Trophoblast cell (in vitro differentiated cells and primary cell): ENCODE measurements at regions not wholly inside any gene's neighbourhood (a gene's known extent, or its start where the extent isn't known, plus 50 kb on each side); places are given as distances from the start of the nearest gene placed in this dataset.

ENCODE experiments used
- DNase-seq, 2 donors: peaks; one replicate each; pipeline ENCODE4 v3.0.0-alpha.2; 2016
- H2AFZ ChIP-seq: 2 replicates; pipeline ENCODE4 v1.6.1; 2013; ENCODE audit warnings: low read length, moderate library complexity, mild to moderate bottlenecking; ENCODE audit not compliant: insufficient read depth, poor library complexity
- H2AK5ac ChIP-seq: 2 replicates; pipeline ENCODE4 v1.6.1; 2013; ENCODE audit warnings: mild to moderate bottlenecking, low read length
- H2BK120ac ChIP-seq: 2 replicates; pipeline ENCODE4 v1.6.1; 2013; ENCODE audit warnings: low read length, mild to moderate bottlenecking, moderate library complexity; ENCODE audit not compliant: insufficient read depth, poor library complexity
- H2BK12ac ChIP-seq: 2 replicates; pipeline ENCODE4 v1.6.1; 2013; ENCODE audit warnings: mild to moderate bottlenecking, low read length, moderate library complexity
- H2BK5ac ChIP-seq: 2 replicates; pipeline ENCODE4 v1.6.1; 2013; ENCODE audit warnings: low read length, low read depth, moderate library complexity, mild to moderate bottlenecking; ENCODE audit not compliant: poor library complexity
- H3K14ac ChIP-seq: 2 replicates; pipeline ENCODE4 v1.6.1; 2013; ENCODE audit warnings: mild to moderate bottlenecking, low read length
- H3K18ac ChIP-seq: 2 replicates; pipeline ENCODE4 v1.6.1; 2013; ENCODE audit warnings: mild to moderate bottlenecking, low read length
- H3K23ac ChIP-seq: 2 replicates; pipeline ENCODE4 v1.6.1; 2013; ENCODE audit warnings: low read length
- H3K27ac ChIP-seq: 2 replicates; pipeline ENCODE4 v1.5.1; 2013; ENCODE audit warnings: low read depth, mild to moderate bottlenecking, inconsistent platforms, low read length, moderate library complexity
- H3K27me3 ChIP-seq: 2 replicates; pipeline ENCODE4 v1.6.1; 2013; ENCODE audit warnings: inconsistent platforms, mild to moderate bottlenecking, low read length, moderate library complexity; ENCODE audit not compliant: insufficient read depth
- H3K36me3 ChIP-seq, 2 experiments: 1 replicate in 1 of 2; 2 replicates in 1 of 2; pipeline ENCODE4 v1.6.1; 2013; ENCODE audit warnings: low read length in 2 of 2, mild to moderate bottlenecking in 2 of 2, moderate library complexity in 1 of 2; ENCODE audit not compliant: insufficient read depth in 2 of 2, control insufficient read depth in 1 of 2
- H3K4ac ChIP-seq: 2 replicates; pipeline ENCODE4 v1.6.1; 2013; ENCODE audit warnings: low read depth, mild to moderate bottlenecking, low read length, moderate library complexity
- H3K4me1 ChIP-seq, 2 experiments: 1 replicate in 1 of 2; 2 replicates in 1 of 2; pipeline ENCODE4 v1.6.1; 2013; ENCODE audit warnings: low read length in 2 of 2, mild to moderate bottlenecking in 2 of 2, moderate library complexity in 1 of 2; ENCODE audit not compliant: insufficient read depth in 2 of 2, control insufficient read depth in 1 of 2
- H3K4me2 ChIP-seq: 2 replicates; pipeline ENCODE4 v1.6.1; 2013; ENCODE audit warnings: inconsistent platforms, mild to moderate bottlenecking, low read length, moderate library complexity
- H3K4me3 ChIP-seq: 2 replicates; pipeline ENCODE4 v1.5.1; 2013; ENCODE audit warnings: mild to moderate bottlenecking, low read depth, low read length, inconsistent platforms
- H3K79me1 ChIP-seq: one replicate; pipeline ENCODE4 v1.6.1; 2013; ENCODE audit warnings: low read length
- H3K79me2 ChIP-seq: 2 replicates; pipeline ENCODE4 v1.6.1; 2013; ENCODE audit warnings: low read length, mild to moderate bottlenecking; ENCODE audit not compliant: control insufficient read depth, insufficient read depth, poor library complexity
- H3K9ac ChIP-seq: 2 replicates; pipeline ENCODE4 v1.6.1; 2013; ENCODE audit warnings: mild to moderate bottlenecking, low read length
- H3K9me3 ChIP-seq: 2 replicates; pipeline ENCODE4 v1.6.1; 2013; ENCODE audit warnings: low read depth, mild to moderate bottlenecking, control low read depth, inconsistent platforms, low read length; ENCODE audit not compliant: insufficient read depth
- H4K12ac ChIP-seq: 2 replicates; pipeline ENCODE4 v1.6.1; 2013; ENCODE audit warnings: low read depth, mild to moderate bottlenecking, low read length, moderate library complexity
- H4K8ac ChIP-seq: 2 replicates; pipeline ENCODE4 v1.6.1; 2013; ENCODE audit warnings: low read depth, mild to moderate bottlenecking, low read length, moderate library complexity
- H4K91ac ChIP-seq: one replicate; pipeline ENCODE4 v1.6.1; 2013; ENCODE audit warnings: low read depth, mild to moderate bottlenecking, low read length, moderate library complexity
- WGBS: extraction: QIAGEN DNeasy Blood & Tissue Kit; methylation state at CpG from one replicate; pipeline ENCODE4 v1.1.7; 2013; ENCODE audit warnings: missing lambda C conversion rate; ENCODE audit not compliant: insufficient read length, insufficient coverage; ENCODE audit errors: extremely low coverage; 5-methylcytosine and 5-hydroxymethylcytosine counted together

DNA sequence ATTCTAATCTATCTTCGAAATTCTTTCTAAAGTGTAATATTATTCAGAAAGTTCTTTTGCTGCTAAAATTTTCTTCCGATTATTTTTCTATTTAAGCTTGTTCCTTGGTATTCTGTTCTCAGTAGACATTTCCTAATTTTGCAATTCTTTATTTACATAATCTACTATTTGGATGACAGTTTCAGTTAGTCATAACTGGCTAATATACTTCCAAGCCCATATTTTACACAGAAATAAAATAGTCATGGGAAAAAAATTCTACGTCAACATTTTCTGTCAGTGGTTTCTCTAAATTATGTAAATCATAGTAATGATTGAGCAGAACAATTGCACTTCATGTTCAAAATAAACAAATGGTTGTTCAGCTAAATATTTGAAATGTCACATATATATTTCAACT is 178.0 kb upstream of the ANKRD50 start:
- no peak overlapping the region for H3K14ac ChIP-seq
- no CpG with 5 or more reads among the region's 3 CpGs for WGBS
- H4K12ac ChIP-seq: no peak overlapping the region
- H3K79me2 ChIP-seq: no peaks in the 10 kb centered on the region
- H3K4ac ChIP-seq: no peak overlapping the region
- no peak overlapping the region for H2BK5ac ChIP-seq
- H3K4me2 ChIP-seq: no peak overlapping the region
- no peak overlapping the region for H4K91ac ChIP-seq
- H3K27ac ChIP-seq: no peak overlapping the region
- no peak overlapping the region for H2BK12ac ChIP-seq
- H2BK120ac ChIP-seq: no peak overlapping the region
- H3K36me3 ChIP-seq: no peaks in the 10 kb centered on the region
- no peak overlapping the region for H3K4me3 ChIP-seq
- H3K4me1 ChIP-seq: no peaks in the 10 kb centered on the region
- H4K8ac ChIP-seq: no peak overlapping the region
- H2AK5ac ChIP-seq: no peak overlapping the region
- no peak overlapping the region for H3K18ac ChIP-seq
- no peak for DNase-seq
- H3K9ac ChIP-seq: no peak overlapping the region
- H2AFZ ChIP-seq: no peak overlapping the region
- H3K23ac ChIP-seq: no peak overlapping the region
- H3K9me3 ChIP-seq: no peaks in the 10 kb centered on the region
- no peaks in the 10 kb centered on the region for H3K27me3 ChIP-seq
- no peaks in the 10 kb centered on the region for H3K79me1 ChIP-seq

DNA sequence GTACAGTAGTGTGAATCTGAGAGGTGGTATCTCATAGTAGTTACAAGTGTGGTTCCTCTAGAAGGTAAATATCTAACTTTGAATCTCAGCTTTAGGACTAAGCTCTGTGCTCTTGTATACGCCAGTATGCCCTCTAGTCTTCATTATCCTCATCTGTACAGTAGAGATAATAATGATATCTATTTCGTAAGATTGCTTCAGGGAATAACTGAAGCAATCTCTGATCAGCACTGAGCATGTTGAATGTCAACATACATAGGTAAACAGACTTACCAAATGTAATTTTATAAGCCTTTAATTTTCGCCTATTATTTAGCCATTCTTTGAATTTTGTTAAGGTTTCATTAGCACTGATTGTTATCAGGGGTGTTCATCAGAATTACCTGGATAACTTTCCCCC is 175.2 kb upstream of the ANKRD50 start:
- H3K27me3 ChIP-seq: no peaks in the 10 kb centered on the region
- H3K9me3 ChIP-seq: no peaks in the 10 kb centered on the region
- H3K9ac ChIP-seq: no peak overlapping the region
- no peak overlapping the region for H2BK12ac ChIP-seq
- H3K4me1 ChIP-seq: no peaks in the 10 kb centered on the region
- H4K8ac ChIP-seq: no peak overlapping the region
- no peak overlapping the region for H3K18ac ChIP-seq
- no peak overlapping the region for H3K4me2 ChIP-seq
- no peak overlapping the region for H3K23ac ChIP-seq
- no peak overlapping the region for H2AFZ ChIP-seq
- H3K14ac ChIP-seq: no peak overlapping the region
- H3K4me3 ChIP-seq: no peak overlapping the region
- H4K12ac ChIP-seq: no peak overlapping the region
- H3K27ac ChIP-seq: no peak overlapping the region
- no peak overlapping the region for H2BK120ac ChIP-seq
- no peaks in the 10 kb centered on the region for H3K36me3 ChIP-seq
- no peaks in the 10 kb centered on the region for H3K79me1 ChIP-seq
- H4K91ac ChIP-seq: no peak overlapping the region
- H3K4ac ChIP-seq: no peak overlapping the region
- H2BK5ac ChIP-seq: no peak overlapping the region
- peak in 1 of 2 donors; percentile 89 for DNase-seq
- WGBS: no CpG with 5 or more reads among the region's 3 CpGs
- no peak overlapping the region for H2AK5ac ChIP-seq
- H3K79me2 ChIP-seq: no peaks in the 10 kb centered on the region

DNA sequence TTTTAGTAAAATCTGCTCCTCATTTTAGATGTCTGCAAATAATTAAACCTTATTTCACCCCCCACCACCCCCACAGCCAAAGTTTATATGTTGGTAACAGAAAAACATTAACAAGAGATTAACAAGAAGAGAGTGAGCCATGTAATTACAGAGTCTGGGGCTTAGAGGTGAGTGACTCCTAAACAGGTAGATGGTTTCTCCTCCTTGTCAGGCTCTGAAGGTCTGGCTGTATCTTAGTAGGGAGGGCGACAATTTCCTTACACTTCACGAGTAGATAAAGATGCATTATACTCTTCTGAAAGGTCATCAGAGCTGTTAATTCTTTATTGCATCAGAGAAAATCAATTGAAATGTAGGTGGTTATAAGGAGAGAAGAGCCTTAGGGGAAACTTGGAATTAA is 171.8 kb upstream of the ANKRD50 start:
- Histone ChIP-seq H3K23ac (no peak overlapping the region), H3K4me2 (no peak overlapping the region), H4K8ac (no peak overlapping the region), H2BK5ac (no peak overlapping the region), H2BK120ac (no peak overlapping the region), H2AK5ac (no peak overlapping the region), H3K4me1 (no peaks in the 10 kb centered on the region), H3K27me3 (no peaks in the 10 kb centered on the region), H2AFZ (no peak overlapping the region), H3K27ac (no peak overlapping the region), H4K91ac (no peak overlapping the region), H2BK12ac (no peak overlapping the region), H3K79me1 (no peaks in the 10 kb centered on the region), H3K9me3 (no peaks in the 10 kb centered on the region), H3K79me2 (no peaks in the 10 kb centered on the region), H3K9ac (no peak overlapping the region), H3K14ac (no peak overlapping the region), H3K36me3 (no peaks in the 10 kb centered on the region), H3K4me3 (no peak overlapping the region), H3K18ac (no peak overlapping the region), H3K4ac (no peak overlapping the region), H4K12ac (no peak overlapping the region)
- no CpG with 5 or more reads among the region's 2 CpGs for WGBS
- no peak for DNase-seq

DNA sequence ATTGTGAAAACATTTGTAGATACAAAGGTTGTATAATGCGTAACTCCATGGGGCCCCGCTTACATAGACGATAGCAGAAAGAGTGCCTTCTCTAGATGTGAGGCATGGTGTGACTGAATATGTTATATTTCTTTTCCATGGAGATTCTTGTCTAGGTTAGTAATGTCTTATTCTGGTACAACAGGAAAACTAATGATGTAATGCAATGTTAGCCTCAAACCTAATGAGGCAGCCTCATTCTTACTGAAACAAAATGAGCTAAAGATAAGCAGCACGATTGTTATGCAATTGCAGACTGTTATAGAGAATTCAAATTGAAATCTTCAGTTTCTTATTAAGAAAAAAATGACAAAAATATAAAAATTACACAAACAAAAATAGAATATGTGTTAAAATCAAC is 171.1 kb upstream of the ANKRD50 start:
- H3K9me3 ChIP-seq: no peaks in the 10 kb centered on the region
- H3K4me1 ChIP-seq: no peaks in the 10 kb centered on the region
- H3K23ac ChIP-seq: no peak overlapping the region
- H3K18ac ChIP-seq: no peak overlapping the region
- H4K91ac ChIP-seq: no peak overlapping the region
- H3K4ac ChIP-seq: no peak overlapping the region
- H3K27me3 ChIP-seq: no peaks in the 10 kb centered on the region
- peak in 1 of 2 donors; percentile 46 for DNase-seq
- H2AFZ ChIP-seq: no peak overlapping the region
- no peak overlapping the region for H2BK120ac ChIP-seq
- no peak overlapping the region for H3K4me3 ChIP-seq
- no peak overlapping the region for H2BK5ac ChIP-seq
- no peak overlapping the region for H3K4me2 ChIP-seq
- H3K36me3 ChIP-seq: no peaks in the 10 kb centered on the region
- no peak overlapping the region for H3K27ac ChIP-seq
- H4K8ac ChIP-seq: no peak overlapping the region
- H2BK12ac ChIP-seq: no peak overlapping the region
- H3K14ac ChIP-seq: no peak overlapping the region
- no peak overlapping the region for H4K12ac ChIP-seq
- no CpG with 5 or more reads among the region's 4 CpGs for WGBS
- no peaks in the 10 kb centered on the region for H3K79me2 ChIP-seq
- H3K9ac ChIP-seq: no peak overlapping the region
- no peaks in the 10 kb centered on the region for H3K79me1 ChIP-seq
- H2AK5ac ChIP-seq: no peak overlapping the region
